CD14-positive monocyte (primary cell): ENCODE measurements at regions not wholly inside any gene's neighbourhood (a gene's known extent, or its start where the extent isn't known, plus 50 kb on each side); places are given as distances from the start of the nearest gene placed in this dataset.

Source experiments
- DNase-seq, 3 donors: peaks; one replicate each; pipeline ENCODE4 v3.0.0-alpha.2; 2011 to 2022
- H2AFZ ChIP-seq: 2 replicates; pipeline ENCODE4 v1.6.0; 2012; ENCODE audit warnings: mild to moderate bottlenecking, low read depth, low read length, inconsistent platforms; ENCODE audit not compliant: insufficient read depth, poor library complexity, severe bottlenecking
- H3K27ac ChIP-seq, 2 donors: 1 replicate in 1 of 2; 2 replicates in 1 of 2; pipeline ENCODE4 v1.5.1; 2012 to 2013; ENCODE audit warnings: low read length in 2 of 2, control low read depth in 1 of 2, inconsistent platforms in 1 of 2, low read depth in 1 of 2, mild to moderate bottlenecking in 1 of 2
- H3K27me3 ChIP-seq, 2 donors: one replicate each; pipeline versions ENCODE4 v1.6.0 to v1.6.1; 2011 to 2013; ENCODE audit warnings: low read length in 2 of 2; ENCODE audit not compliant: control insufficient read depth in 2 of 2, insufficient read depth in 2 of 2
- H3K36me3 ChIP-seq, 2 donors: replicated peaks in 1 of 2; 1 replicate in 1 of 2; 2 replicates in 1 of 2; pipeline versions ENCODE4 v1.5.1 to v1.6.1; 2012 to 2013; ENCODE audit warnings: low read length in 2 of 2, control low read depth in 1 of 2, inconsistent platforms in 1 of 2, mild to moderate bottlenecking in 1 of 2; ENCODE audit not compliant: insufficient read depth in 2 of 2, control insufficient read depth in 1 of 2
- H3K4me1 ChIP-seq, 2 donors: 1 replicate in 1 of 2; 2 replicates in 1 of 2; pipeline versions ENCODE4 v1.5.1 to v1.6.1; 2012 to 2013; ENCODE audit warnings: low read length in 2 of 2, control low read depth in 1 of 2, inconsistent platforms in 1 of 2, mild to moderate bottlenecking in 1 of 2, moderate library complexity in 1 of 2; ENCODE audit not compliant: insufficient read depth in 2 of 2, control insufficient read depth in 1 of 2
- H3K4me2 ChIP-seq: replicated peaks from 2 replicates; pipeline ENCODE3; 2012; ENCODE audit warnings: low read length, moderate library complexity, mild to moderate bottlenecking; ENCODE audit not compliant: poor library complexity, severe bottlenecking; ENCODE audit errors: extremely low read depth
- H3K4me3 ChIP-seq, 3 experiments: fragments of 200-600 bp in 1 of 3; sonication (generic) in 1 of 3; replicated peaks in 1 of 3; 1 replicate in 2 of 3; 2 replicates in 1 of 3; pipeline ENCODE4 v1.5.1; 2011 to 2013; ENCODE audit warnings: low read length in 3 of 3, mild to moderate bottlenecking in 3 of 3, control low read depth in 2 of 3, low read depth in 2 of 3, inconsistent platforms in 1 of 3, moderate library complexity in 1 of 3
- H3K79me2 ChIP-seq: 2 replicates; pipeline ENCODE4 v1.6.0; 2012; ENCODE audit warnings: mild to moderate bottlenecking, control low read depth, inconsistent platforms, low read length, moderate library complexity; ENCODE audit not compliant: insufficient read depth
- H3K9ac ChIP-seq: 2 replicates; pipeline ENCODE4 v1.6.0; 2017; ENCODE audit warnings: low read length, mild to moderate bottlenecking; ENCODE audit not compliant: insufficient read depth, poor library complexity, severe bottlenecking
- H3K9me3 ChIP-seq, 2 donors: replicated peaks in 1 of 2; 1 replicate in 1 of 2; 2 replicates in 1 of 2; pipeline versions ENCODE4 v1.5.1 to v1.6.1; 2012 to 2013; ENCODE audit warnings: low read length in 2 of 2, control low read depth in 1 of 2; ENCODE audit not compliant: control insufficient read depth in 1 of 2, insufficient read depth in 1 of 2
- H4K20me1 ChIP-seq: 2 replicates; pipeline ENCODE4 v1.6.0; 2012; ENCODE audit warnings: mild to moderate bottlenecking, low read length, control low read depth, moderate library complexity; ENCODE audit not compliant: insufficient read depth
- H3K27ac Mint-ChIP-seq, 7 donors: one replicate each; pipeline ENCODE4 v1.8.0; 2020; ENCODE audit warnings: mild to moderate bottlenecking in 7 of 7, mixed read lengths in 7 of 7, moderate library complexity in 6 of 7, inconsistent platforms in 2 of 7
- H3K27me3 Mint-ChIP-seq, 3 donors: one replicate each; pipeline ENCODE4 v1.8.0; 2021 to 2022; ENCODE audit warnings: low read depth in 3 of 3, mild to moderate bottlenecking in 3 of 3, mixed read lengths in 3 of 3, moderate library complexity in 3 of 3, inconsistent platforms in 1 of 3
- H3K36me3 Mint-ChIP-seq, 2 donors: one replicate each; pipeline ENCODE4 v1.8.0; 2020; ENCODE audit warnings: mixed read lengths in 2 of 2, inconsistent platforms in 1 of 2, mild to moderate bottlenecking in 1 of 2
- H3K4me1 Mint-ChIP-seq: one replicate; pipeline ENCODE4 v1.8.0; 2020; ENCODE audit warnings: mild to moderate bottlenecking, mixed read lengths
- H3K4me3 Mint-ChIP-seq, 2 donors: one replicate each; pipeline ENCODE4 v1.8.0; 2020; ENCODE audit warnings: mild to moderate bottlenecking in 2 of 2, mixed read lengths in 2 of 2, moderate library complexity in 1 of 2
- H3K9me3 Mint-ChIP-seq, 7 donors: one replicate each; pipeline ENCODE4 v1.8.0; 2020 to 2022; ENCODE audit warnings: mixed read lengths in 7 of 7, mild to moderate bottlenecking in 6 of 7, moderate library complexity in 6 of 7, inconsistent platforms in 2 of 7
- WGBS: methylation state at CpG from one replicate; pipeline ENCODE4 v1.1.5; 2013; ENCODE audit warnings: missing lambda C conversion rate; ENCODE audit not compliant: insufficient coverage; 5-methylcytosine and 5-hydroxymethylcytosine counted together
- intact Hi-C, 2 donors: fragments of 100-400 bp; cut with micrococcal nuclease; formaldehyde crosslinking; loops; one replicate each; pipeline versions ENCODE4 v1.15.0 to v1.15.1; 2023
- TF ChIP-seq, protein P1 (sequence below): fragments of 200-600 bp; IDR thresholded peaks from one replicate; pipeline ENCODE4 v1.8.0; 2022; ENCODE audit warnings: antibody characterized with exemption, mild to moderate bottlenecking

DNA sequence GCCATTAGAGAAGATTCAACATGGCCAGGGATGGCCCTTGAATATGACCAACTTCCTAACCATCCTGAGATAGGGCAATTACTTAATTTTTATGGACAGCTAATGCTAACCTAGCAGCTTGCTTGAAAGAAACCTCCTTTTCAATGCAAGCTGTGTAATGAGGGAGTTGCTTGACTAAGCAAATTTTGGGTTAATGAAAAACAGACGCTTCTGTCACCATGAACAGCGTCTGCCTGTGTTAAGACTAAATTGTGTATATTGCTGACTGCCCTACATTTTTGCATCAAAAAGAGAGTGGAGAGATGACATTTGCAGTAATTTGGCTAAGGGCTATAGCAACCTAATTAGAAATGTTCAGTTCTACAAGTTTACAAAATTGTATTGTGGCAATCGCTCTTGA is 319.2 kb upstream of the LRATD1 start:
- H3K27ac Mint-ChIP-seq, result no peak overlapping the region
- H4K20me1 ChIP-seq, result no peaks in the 10 kb centered on the region
- no peaks in the 10 kb centered on the region for H3K36me3 ChIP-seq
- 100% methylated on average over 2 of the region's 3 CpGs for WGBS
- no peak overlapping the region for H3K27ac ChIP-seq
- peaks cover under 1 to 17% of the 10 kb centered on the region in 2 donors for H3K9me3 ChIP-seq
- no peak for DNase-seq
- no peaks in the 10 kb centered on the region for H3K27me3 Mint-ChIP-seq
- H3K4me2 ChIP-seq, result no peak overlapping the region
- no peak overlapping the region for H3K4me3 Mint-ChIP-seq
- H2AFZ ChIP-seq, result no peak overlapping the region
- H3K4me1 ChIP-seq, result no peaks in the 10 kb centered on the region
- no peak overlapping the region for H3K9ac ChIP-seq
- H3K27me3 ChIP-seq, result no peaks in the 10 kb centered on the region
- intact Hi-C loops, result no loop called here
- peaks cover under 1 to 13% (median 10%) of the 10 kb centered on the region in 7 donors for H3K9me3 Mint-ChIP-seq
- H3K36me3 Mint-ChIP-seq, result no peaks in the 10 kb centered on the region
- TF ChIP-seq, protein P1, sequence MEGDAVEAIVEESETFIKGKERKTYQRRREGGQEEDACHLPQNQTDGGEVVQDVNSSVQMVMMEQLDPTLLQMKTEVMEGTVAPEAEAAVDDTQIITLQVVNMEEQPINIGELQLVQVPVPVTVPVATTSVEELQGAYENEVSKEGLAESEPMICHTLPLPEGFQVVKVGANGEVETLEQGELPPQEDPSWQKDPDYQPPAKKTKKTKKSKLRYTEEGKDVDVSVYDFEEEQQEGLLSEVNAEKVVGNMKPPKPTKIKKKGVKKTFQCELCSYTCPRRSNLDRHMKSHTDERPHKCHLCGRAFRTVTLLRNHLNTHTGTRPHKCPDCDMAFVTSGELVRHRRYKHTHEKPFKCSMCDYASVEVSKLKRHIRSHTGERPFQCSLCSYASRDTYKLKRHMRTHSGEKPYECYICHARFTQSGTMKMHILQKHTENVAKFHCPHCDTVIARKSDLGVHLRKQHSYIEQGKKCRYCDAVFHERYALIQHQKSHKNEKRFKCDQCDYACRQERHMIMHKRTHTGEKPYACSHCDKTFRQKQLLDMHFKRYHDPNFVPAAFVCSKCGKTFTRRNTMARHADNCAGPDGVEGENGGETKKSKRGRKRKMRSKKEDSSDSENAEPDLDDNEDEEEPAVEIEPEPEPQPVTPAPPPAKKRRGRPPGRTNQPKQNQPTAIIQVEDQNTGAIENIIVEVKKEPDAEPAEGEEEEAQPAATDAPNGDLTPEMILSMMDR, result no peak
- H3K4me1 Mint-ChIP-seq, result no peaks in the 10 kb centered on the region
- H3K79me2 ChIP-seq, result no peaks in the 10 kb centered on the region
- H3K4me3 ChIP-seq, result no peak overlapping the region

DNA sequence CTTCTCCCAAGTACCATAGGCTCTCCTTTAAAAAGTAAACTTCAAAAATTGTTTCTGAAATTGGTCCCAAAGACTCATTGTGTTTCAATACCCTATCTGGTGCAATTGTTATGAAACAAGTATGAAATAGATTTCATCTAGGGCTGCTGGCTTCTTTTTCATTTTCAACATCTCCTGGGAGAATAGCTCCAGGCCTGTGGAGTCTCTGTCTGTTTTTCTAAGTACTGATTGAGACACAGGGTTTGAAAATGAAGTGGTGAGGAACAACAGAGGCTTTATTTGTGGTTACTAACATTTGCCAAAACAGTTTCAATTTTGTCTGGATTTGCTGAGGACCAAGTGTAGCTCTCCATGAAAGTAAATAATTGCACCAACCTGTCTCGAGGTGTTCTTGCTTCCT is 315.9 kb upstream of the LRATD1 start:
- H3K9me3 Mint-ChIP-seq, result peaks cover 0 to 14% (median 2%) of the 10 kb centered on the region in 7 donors
- Histone ChIP-seq H3K27me3 (no peaks in the 10 kb centered on the region), H3K9ac (no peak overlapping the region), H3K4me1 (no peaks in the 10 kb centered on the region), H3K4me2 (no peak overlapping the region), H3K79me2 (no peaks in the 10 kb centered on the region), H2AFZ (no peak overlapping the region), H3K9me3 (peaks cover 0 to 17% of the 10 kb centered on the region in 2 donors), H3K27ac (no peak overlapping the region), H4K20me1 (no peaks in the 10 kb centered on the region), H3K36me3 (no peaks in the 10 kb centered on the region), H3K4me3 (no peak overlapping the region)
- H3K4me1 Mint-ChIP-seq, result no peaks in the 10 kb centered on the region
- DNase-seq, result no peak
- H3K36me3 Mint-ChIP-seq, result no peaks in the 10 kb centered on the region
- no peak overlapping the region for H3K27ac Mint-ChIP-seq
- intact Hi-C loops, result no loop called here
- H3K4me3 Mint-ChIP-seq, result no peak overlapping the region
- TF ChIP-seq, protein P1, result no peak
- no CpG with 5 or more reads among the region's 1 CpG for WGBS
- H3K27me3 Mint-ChIP-seq, result no peaks in the 10 kb centered on the region
